PC-3 (cell line): ENCODE measurements at regions not wholly inside any gene's neighbourhood (a gene's known extent, or its start where the extent isn't known, plus 50 kb on each side); places are given as distances from the start of the nearest gene placed in this dataset.

Experiments used
- ATAC-seq: fragments of 200-7000 bp; cut with Tn5 transposase; 2 replicates; pipeline ENCODE4 v1.9.1; 2020; ENCODE audit warnings: mild to moderate bottlenecking, moderate library complexity
- BruUV-seq: library from RNA; stranded (reverse); fragments of 400-500 nt; replicated peaks from 2 replicates; lab custom pipeline; 2021; lab: Mats Ljungman, UMichigan
- CTCF ChIA-PET: fragments of 300-600 bp; sonication (Branson Sonifier 250); formaldehyde crosslinking; loops from one replicate; lab custom pipeline; 2022; ENCODE audit warnings: antibody characterized with exemption; lab: Charles Lee
- POLR2A ChIA-PET: fragments of 300-600 bp; sonication (Branson Sonifier 250); formaldehyde crosslinking; loops from one replicate; lab custom pipeline; 2022; ENCODE audit warnings: antibody characterized with exemption; ENCODE audit not compliant: unreplicated experiment; lab: Charles Lee
- DNase-seq: peaks from one replicate; pipeline ENCODE4 v3.0.0-alpha.2; 2015
- H2AFZ ChIP-seq: fragments of 300-600 bp; sonication (generic); 2 replicates; pipeline ENCODE4 v1.6.0; 2016; ENCODE audit warnings: antibody characterized with exemption, low read length
- H3F3A ChIP-seq: fragments of 300-600 bp; sonication (generic); one replicate; pipeline ENCODE4 v1.6.0; 2017; ENCODE audit warnings: antibody characterized with exemption, low read length, control low read depth, mild to moderate bottlenecking; ENCODE audit not compliant: unreplicated experiment
- H3K27ac ChIP-seq: fragments of 300-600 bp; sonication (generic); 2 replicates; pipeline ENCODE4 v1.5.1; 2016; ENCODE audit warnings: mild to moderate bottlenecking, low read length
- H3K27me3 ChIP-seq: fragments of 300-600 bp; sonication (generic); 2 replicates; pipeline ENCODE4 v1.6.1; 2016; ENCODE audit warnings: low read length, mixed read lengths
- H3K36me3 ChIP-seq: fragments of 300-600 bp; sonication (generic); 2 replicates; pipeline ENCODE4 v1.6.1; 2016; ENCODE audit warnings: low read depth, mixed run types, low read length, mixed read lengths
- H3K4me1 ChIP-seq: fragments of 300-600 bp; sonication (generic); 2 replicates; pipeline ENCODE4 v1.5.1; 2016; ENCODE audit warnings: low read length; ENCODE audit not compliant: insufficient read depth
- H3K4me2 ChIP-seq: fragments of 300-600 bp; sonication (generic); 2 replicates; pipeline ENCODE4 v1.6.0; 2016; ENCODE audit warnings: low read length
- H3K4me3 ChIP-seq: fragments of 300-600 bp; sonication (generic); 2 replicates; pipeline ENCODE4 v1.5.1; 2016; ENCODE audit warnings: mild to moderate bottlenecking, low read length, mixed read lengths
- H3K79me2 ChIP-seq: fragments of 300-600 bp; sonication (generic); 2 replicates; pipeline ENCODE4 v1.6.1; 2017; ENCODE audit warnings: low read length, mixed read lengths
- H3K9ac ChIP-seq: fragments of 300-600 bp; sonication (generic); 2 replicates; pipeline ENCODE4 v1.6.0; 2016; ENCODE audit warnings: mild to moderate bottlenecking, low read length
- H3K9me2 ChIP-seq: fragments of 300-600 bp; sonication (generic); replicated peaks from 2 replicates; pipeline ENCODE4 v1.6.1; 2016; ENCODE audit warnings: mixed run types, low read length, mixed read lengths
- H3K9me3 ChIP-seq: fragments of 300-600 bp; sonication (generic); 2 replicates; pipeline ENCODE4 v1.6.1; 2016; ENCODE audit warnings: low read length, mixed read lengths
- H4K20me1 ChIP-seq: fragments of 300-600 bp; sonication (generic); 2 replicates; pipeline ENCODE4 v1.6.1; 2016; ENCODE audit warnings: low read length, mixed read lengths
- CTCF ChIP-seq: fragments of 300-600 bp; sonication (generic); conservative IDR thresholded peaks from 2 replicates; pipeline ENCODE4 v1.5.1; 2017; ENCODE audit warnings: antibody characterized with exemption, low read depth, mild to moderate bottlenecking, low read length
- EZH2 ChIP-seq: fragments of 300-600 bp; sonication (generic); IDR thresholded peaks from one replicate; pipeline ENCODE4 v1.6.1; 2017; ENCODE audit warnings: antibody characterized with exemption, mild to moderate bottlenecking, low read length; ENCODE audit not compliant: unreplicated experiment
- EZH2phosphoT487 ChIP-seq: fragments of 300-600 bp; sonication (generic); IDR thresholded peaks from 2 replicates; pipeline ENCODE4 v1.6.1; 2018; ENCODE audit warnings: mild to moderate bottlenecking, antibody characterized with exemption, low read length, borderline replicate concordance
- intact Hi-C: fragments of 100-400 bp; cut with micrococcal nuclease; formaldehyde crosslinking; loops from 2 replicates; pipeline ENCODE4 v1.9.0; 2023

- Histone ChIP-seq H3K9ac (no peak overlapping the region), H3F3A (no peaks in the 10 kb centered on the region), H3K4me3 (no peak overlapping the region), H3K36me3 (no peaks in the 10 kb centered on the region), H2AFZ (no peak overlapping the region), H4K20me1 (no peaks in the 10 kb centered on the region), H3K9me2 (no peaks in the 10 kb centered on the region), H3K27me3 (no peaks in the 10 kb centered on the region), H3K4me1 (no peaks in the 10 kb centered on the region), H3K79me2 (no peaks in the 10 kb centered on the region), H3K9me3 (no peaks in the 10 kb centered on the region), H3K4me2 (no peak overlapping the region), H3K27ac (no peak overlapping the region)
- CTCF ChIA-PET = no interaction called here
- POLR2A ChIA-PET = no interaction called here
- ATAC-seq (no peak), DNase-seq (no peak)
- TF ChIP-seq EZH2phosphoT487 (no peak), EZH2 (no peak), CTCF (no peak)
- BruUV-seq = no TSS peak
- intact Hi-C loops = loop anchor here (10.0 kb wide), 1 partner anchor 131 kb away; no protein-coding TSS in a partner anchor
Measured at GRCh38 chr16:85423631-85424030, 189.5 kb upstream of the GSE1 start.

GRCh38 chr16:85424260-85425073 lies 188.7 kb upstream of the GSE1 start:
- H4K20me1 ChIP-seq = no peaks in the 10 kb centered on the region
- TF ChIP-seq EZH2 (no peak), EZH2phosphoT487 (no peak), CTCF (no peak)
- H3K27ac ChIP-seq = no peak overlapping the region
- H3K27me3 ChIP-seq = no peaks in the 10 kb centered on the region
- no peak overlapping the region for H3K9ac ChIP-seq
- no TSS peak for BruUV-seq
- DNase-seq = no peak
- H2AFZ ChIP-seq = no peak overlapping the region
- H3K9me2 ChIP-seq = no peaks in the 10 kb centered on the region
- no peaks in the 10 kb centered on the region for H3K9me3 ChIP-seq
- POLR2A ChIA-PET = no interaction called here
- intact Hi-C loops = loop anchor here (10.0 kb wide), 1 partner anchor 130 kb away; no protein-coding TSS in a partner anchor
- CTCF ChIA-PET = no interaction called here
- H3K4me3 ChIP-seq = no peak overlapping the region
- H3K4me1 ChIP-seq = no peaks in the 10 kb centered on the region
- ATAC-seq = no peak
- H3K79me2 ChIP-seq = no peaks in the 10 kb centered on the region
- H3K4me2 ChIP-seq = no peak overlapping the region
- no peaks in the 10 kb centered on the region for H3K36me3 ChIP-seq
- H3F3A ChIP-seq = no peaks in the 10 kb centered on the region

- POLR2A ChIA-PET = no interaction called here
- Histone ChIP-seq H4K20me1 (no peaks in the 10 kb centered on the region), H3K27me3 (no peaks in the 10 kb centered on the region)
Measured at GRCh38 chr16:85425074-85425662, 188.0 kb upstream of the GSE1 start.

More at GRCh38 chr16:85425074-85425662, 188.0 kb upstream of the GSE1 start:
- TF ChIP-seq CTCF (no peak), EZH2phosphoT487 (no peak), EZH2 (no peak)
- no peak for DNase-seq
- no TSS peak for BruUV-seq
- H3F3A ChIP-seq = no peaks in the 10 kb centered on the region
- no peaks in the 10 kb centered on the region for H3K9me2 ChIP-seq
- H3K4me1 ChIP-seq = no peaks in the 10 kb centered on the region
- H2AFZ ChIP-seq = no peak overlapping the region
- ATAC-seq = no peak
- H3K79me2 ChIP-seq = no peaks in the 10 kb centered on the region
- intact Hi-C loops = loop anchor here (10.0 kb wide), 1 partner anchor 130 kb away; no protein-coding TSS in a partner anchor
- no peak overlapping the region for H3K27ac ChIP-seq
- CTCF ChIA-PET = no interaction called here
- no peak overlapping the region for H3K4me3 ChIP-seq
- H3K9ac ChIP-seq = no peak overlapping the region
- no peak overlapping the region for H3K4me2 ChIP-seq
- H3K9me3 ChIP-seq = no peaks in the 10 kb centered on the region
- H3K36me3 ChIP-seq = no peaks in the 10 kb centered on the region
